H9 (cell line): ENCODE measurements at regions not wholly inside any gene's neighbourhood (a gene's known extent, or its start where the extent isn't known, plus 50 kb on each side); places are given as distances from the start of the nearest gene placed in this dataset.

Experiments
- DNase-seq: peaks from one replicate; pipeline ENCODE4 v3.0.0-alpha.2; 2017
- H2AFZ ChIP-seq: one replicate; pipeline ENCODE4 v1.6.1; 2013; ENCODE audit warnings: mild to moderate bottlenecking, low read length, control low read depth, moderate library complexity
- H2AK5ac ChIP-seq: 2 replicates; pipeline ENCODE4 v1.6.1; 2013; ENCODE audit warnings: low read length, control low read depth, mixed read lengths; ENCODE audit not compliant: insufficient read length
- H2BK120ac ChIP-seq: one replicate; pipeline ENCODE4 v1.6.1; 2013; ENCODE audit warnings: low read depth, mild to moderate bottlenecking, low read length, control low read depth, inconsistent platforms; ENCODE audit not compliant: poor library complexity, severe bottlenecking
- H2BK12ac ChIP-seq: 2 replicates; pipeline ENCODE4 v1.6.1; 2013; ENCODE audit warnings: low read length, control low read depth, mixed read lengths, low read depth; ENCODE audit not compliant: insufficient read length
- H2BK15ac ChIP-seq: 2 replicates; pipeline ENCODE4 v1.6.1; 2013; ENCODE audit warnings: low read depth, low read length, control low read depth
- H2BK20ac ChIP-seq: one replicate; pipeline ENCODE4 v1.6.1; 2013; ENCODE audit warnings: low read depth, mild to moderate bottlenecking, low read length, control low read depth, inconsistent platforms; ENCODE audit not compliant: poor library complexity, severe bottlenecking
- H2BK5ac ChIP-seq: 2 replicates; pipeline ENCODE4 v1.6.1; 2013; ENCODE audit warnings: low read length, control low read depth, mixed read lengths; ENCODE audit not compliant: insufficient read length
- H3K14ac ChIP-seq: 2 replicates; pipeline ENCODE4 v1.6.1; 2013; ENCODE audit warnings: low read length, control low read depth; ENCODE audit not compliant: insufficient read depth
- H3K18ac ChIP-seq: 2 replicates; pipeline ENCODE4 v1.6.1; 2013; ENCODE audit warnings: low read depth, mild to moderate bottlenecking, mixed read lengths, low read length, control low read depth; ENCODE audit not compliant: insufficient read length
- H3K23ac ChIP-seq: 2 replicates; pipeline ENCODE4 v1.6.1; 2013; ENCODE audit warnings: low read length, control low read depth, mixed read lengths, low read depth; ENCODE audit not compliant: insufficient read length
- H3K23me2 ChIP-seq: 2 replicates; pipeline ENCODE4 v1.6.1; 2013; ENCODE audit warnings: low read depth, mild to moderate bottlenecking, mixed read lengths, low read length, control low read depth; ENCODE audit not compliant: insufficient read length, poor library complexity, severe bottlenecking
- H3K27ac ChIP-seq: 2 replicates; pipeline ENCODE4 v1.5.1; 2013; ENCODE audit warnings: low read length, control low read depth, mixed read lengths, low read depth; ENCODE audit not compliant: insufficient read length
- H3K27me3 ChIP-seq: 2 replicates; pipeline ENCODE4 v1.6.1; 2013; ENCODE audit warnings: low read length, control low read depth, inconsistent platforms; ENCODE audit not compliant: insufficient read depth
- H3K4ac ChIP-seq: 2 replicates; pipeline ENCODE4 v1.6.1; 2013; ENCODE audit warnings: low read depth, mild to moderate bottlenecking, control low read depth, inconsistent platforms, low read length, moderate library complexity
- H3K4me1 ChIP-seq: 2 replicates; pipeline ENCODE4 v1.6.1; 2013; ENCODE audit warnings: low read length, control low read depth, inconsistent platforms; ENCODE audit not compliant: insufficient read depth
- H3K4me2 ChIP-seq: 2 replicates; pipeline ENCODE4 v1.6.1; 2013; ENCODE audit warnings: low read length, control low read depth, mixed read lengths; ENCODE audit not compliant: insufficient read length, insufficient read depth
- H3K56ac ChIP-seq: 2 replicates; pipeline ENCODE4 v1.6.1; 2013; ENCODE audit warnings: low read depth, mild to moderate bottlenecking, mixed read lengths, low read length, control low read depth; ENCODE audit not compliant: insufficient read length
- H3K79me1 ChIP-seq: 2 replicates; pipeline ENCODE4 v1.6.1; 2013; ENCODE audit warnings: low read depth, mild to moderate bottlenecking, moderate library complexity, low read length, control low read depth, inconsistent platforms; ENCODE audit not compliant: insufficient read depth, poor library complexity, severe bottlenecking
- H3K79me2 ChIP-seq: 2 replicates; pipeline ENCODE4 v1.6.1; 2013; ENCODE audit warnings: low read length, control low read depth, inconsistent platforms; ENCODE audit not compliant: insufficient read depth
- H3K9ac ChIP-seq: 2 replicates; pipeline ENCODE4 v1.6.1; 2013; ENCODE audit warnings: low read length, control low read depth, mixed read lengths; ENCODE audit not compliant: insufficient read length; ENCODE audit errors: extremely low read depth
- H3K9me3 ChIP-seq: one replicate; pipeline ENCODE4 v1.6.1; 2013; ENCODE audit warnings: low read depth, low read length, inconsistent platforms; ENCODE audit not compliant: control insufficient read depth
- H3T11ph ChIP-seq: one replicate; pipeline ENCODE4 v1.6.1; 2013; ENCODE audit warnings: mild to moderate bottlenecking, low read length, control low read depth, inconsistent platforms
- H4K20me1 ChIP-seq: one replicate; pipeline ENCODE4 v1.6.1; 2013; ENCODE audit not compliant: control insufficient read depth, insufficient read length, insufficient read depth
- H4K5ac ChIP-seq: 2 replicates; pipeline ENCODE4 v1.6.1; 2013; ENCODE audit warnings: low read depth, mild to moderate bottlenecking, mixed read lengths, low read length, control low read depth; ENCODE audit not compliant: insufficient read length
- H4K8ac ChIP-seq: replicated peaks from 2 replicates; pipeline ENCODE4 v1.6.1; 2013; ENCODE audit warnings: low read length, control low read depth, mixed read lengths, low read depth; ENCODE audit not compliant: insufficient read length
- H4K91ac ChIP-seq: 2 replicates; pipeline ENCODE4 v1.6.1; 2013; ENCODE audit warnings: low read depth, mild to moderate bottlenecking, moderate library complexity, mixed read lengths, low read length, control low read depth; ENCODE audit not compliant: insufficient read length
- H3K27ac Mint-ChIP-seq, 3 experiments: 2 replicates in 2 of 3; 3 replicates in 1 of 3; pipeline ENCODE4 v1.8.0; 2020 to 2021; ENCODE audit warnings: mixed read lengths in 3 of 3, mild to moderate bottlenecking in 1 of 3, moderate library complexity in 1 of 3
- H3K27me3 Mint-ChIP-seq: 2 replicates; pipeline ENCODE4 v1.8.0; 2021; ENCODE audit warnings: low read depth, mild to moderate bottlenecking, moderate library complexity, mixed read lengths
- H3K36me3 Mint-ChIP-seq, 3 experiments: 2 replicates in 2 of 3; 3 replicates in 1 of 3; pipeline ENCODE4 v1.8.0; 2020 to 2021; ENCODE audit warnings: low read depth in 3 of 3, mixed read lengths in 3 of 3; ENCODE audit not compliant: insufficient read depth in 1 of 3
- H3K4me1 Mint-ChIP-seq, 2 experiments: 2 replicates each; pipeline ENCODE4 v1.8.0; 2020; ENCODE audit warnings: mixed read lengths in 2 of 2
- H3K4me3 Mint-ChIP-seq, 2 experiments: 2 replicates in 1 of 2; 3 replicates in 1 of 2; pipeline ENCODE4 v1.8.0; 2020 to 2021; ENCODE audit warnings: mild to moderate bottlenecking in 2 of 2, mixed read lengths in 2 of 2, moderate library complexity in 1 of 2
- H3K9me3 Mint-ChIP-seq, 2 experiments: 2 replicates in 1 of 2; 3 replicates in 1 of 2; pipeline ENCODE4 v1.8.0; 2020; ENCODE audit warnings: mild to moderate bottlenecking in 2 of 2, mixed read lengths in 2 of 2, moderate library complexity in 1 of 2
- WGBS: extraction: QIAGEN DNeasy Blood & Tissue Kit; methylation state at CpG from one replicate; pipeline ENCODE4 v1.1.7; 2013; ENCODE audit warnings: missing lambda C conversion rate, low lambda C conversion rate, mixed read lengths; ENCODE audit not compliant: insufficient read length; ENCODE audit errors: extremely low coverage; 5-methylcytosine and 5-hydroxymethylcytosine counted together
- TF ChIP-seq, protein P1 (sequence below): fragments of 200-600 bp; sonication (generic); conservative IDR thresholded peaks from 3 replicates; pipeline ENCODE4 v1.8.0; 2021; ENCODE audit warnings: antibody characterized with exemption, mild to moderate bottlenecking

DNA sequence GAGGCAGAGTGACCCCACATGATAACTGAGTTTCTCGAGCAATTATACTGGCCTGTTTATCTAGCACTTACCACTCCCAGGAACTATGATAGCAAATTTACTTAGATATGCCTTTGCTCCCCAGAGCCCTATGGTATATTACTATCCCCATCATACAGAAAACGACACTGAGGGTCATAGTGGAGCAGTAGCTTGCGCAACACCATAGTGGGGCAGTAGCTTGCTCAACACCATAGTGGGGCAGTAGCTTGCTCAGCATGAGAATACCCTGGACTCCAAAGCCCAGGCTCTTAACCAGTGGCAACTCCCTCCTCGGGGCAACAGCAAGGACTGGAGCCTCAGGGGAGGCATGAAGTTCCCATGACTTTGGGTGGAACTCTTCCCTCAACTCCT is 211.9 kb downstream of the NPHP4 start:
- H3K23me2 ChIP-seq: no peaks in the 10 kb centered on the region
- no peak overlapping the region for H3K23ac ChIP-seq
- H3K27ac ChIP-seq: no peak overlapping the region
- no peak overlapping the region for H3T11ph ChIP-seq
- H3K27ac Mint-ChIP-seq: no peak overlapping the region
- H2BK12ac ChIP-seq: no peak overlapping the region
- no peak overlapping the region for H2AK5ac ChIP-seq
- no peaks in the 10 kb centered on the region for H3K9me3 ChIP-seq
- H3K4me3 Mint-ChIP-seq: no peak overlapping the region
- H3K79me1 ChIP-seq: no peaks in the 10 kb centered on the region
- no peak overlapping the region for H3K56ac ChIP-seq
- H4K5ac ChIP-seq: no peak overlapping the region
- WGBS: no CpG with 5 or more reads among the region's 4 CpGs
- no peak overlapping the region for H2BK120ac ChIP-seq
- no peaks in the 10 kb centered on the region for H3K79me2 ChIP-seq
- H3K4me1 Mint-ChIP-seq: peaks cover 0 to 1% of the 10 kb centered on the region in 2 experiments; a peak in 3 of 4 replicates
- H2BK15ac ChIP-seq: no peak overlapping the region
- no peak overlapping the region for H3K14ac ChIP-seq
- no peak overlapping the region for H4K91ac ChIP-seq
- H2BK20ac ChIP-seq: no peak overlapping the region
- H3K36me3 Mint-ChIP-seq: peaks cover 0 to 7% (median 0%) of the 10 kb centered on the region in 3 experiments; a peak in 2 of 7 replicates
- no peaks in the 10 kb centered on the region for H3K27me3 ChIP-seq
- TF ChIP-seq, protein P1, sequence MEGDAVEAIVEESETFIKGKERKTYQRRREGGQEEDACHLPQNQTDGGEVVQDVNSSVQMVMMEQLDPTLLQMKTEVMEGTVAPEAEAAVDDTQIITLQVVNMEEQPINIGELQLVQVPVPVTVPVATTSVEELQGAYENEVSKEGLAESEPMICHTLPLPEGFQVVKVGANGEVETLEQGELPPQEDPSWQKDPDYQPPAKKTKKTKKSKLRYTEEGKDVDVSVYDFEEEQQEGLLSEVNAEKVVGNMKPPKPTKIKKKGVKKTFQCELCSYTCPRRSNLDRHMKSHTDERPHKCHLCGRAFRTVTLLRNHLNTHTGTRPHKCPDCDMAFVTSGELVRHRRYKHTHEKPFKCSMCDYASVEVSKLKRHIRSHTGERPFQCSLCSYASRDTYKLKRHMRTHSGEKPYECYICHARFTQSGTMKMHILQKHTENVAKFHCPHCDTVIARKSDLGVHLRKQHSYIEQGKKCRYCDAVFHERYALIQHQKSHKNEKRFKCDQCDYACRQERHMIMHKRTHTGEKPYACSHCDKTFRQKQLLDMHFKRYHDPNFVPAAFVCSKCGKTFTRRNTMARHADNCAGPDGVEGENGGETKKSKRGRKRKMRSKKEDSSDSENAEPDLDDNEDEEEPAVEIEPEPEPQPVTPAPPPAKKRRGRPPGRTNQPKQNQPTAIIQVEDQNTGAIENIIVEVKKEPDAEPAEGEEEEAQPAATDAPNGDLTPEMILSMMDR: no peak
- no peaks in the 10 kb centered on the region for H4K20me1 ChIP-seq
- H4K8ac ChIP-seq: no peak overlapping the region
- no peak for DNase-seq
- peaks cover 7% of the 10 kb centered on the region for H3K27me3 Mint-ChIP-seq
- no peak overlapping the region for H2AFZ ChIP-seq
- no peak overlapping the region for H3K18ac ChIP-seq
- H3K4ac ChIP-seq: no peak overlapping the region
- H3K4me2 ChIP-seq: no peak overlapping the region
- peaks cover 0 to 6% of the 10 kb centered on the region in 2 experiments; a peak in 2 of 5 replicates for H3K9me3 Mint-ChIP-seq
- no peak overlapping the region for H2BK5ac ChIP-seq
- no peaks in the 10 kb centered on the region for H3K4me1 ChIP-seq
- H3K9ac ChIP-seq: no peak overlapping the region
